ENCODE measurements at regions not wholly inside any gene's neighbourhood (a gene's known extent, or its start where the extent isn't known, plus 50 kb on each side); places are given as distances from the start of the nearest gene placed in this dataset.
"Not testable (repeated sequence)": the region's sequence is repeated elsewhere in the genome, so short reads cannot be mapped to it uniquely, and the experiment has no call there.

- H3K27ac ChIP-seq: no peak overlapping the region
- no peak for DNase-seq (ENCODE audit: low read depth, low spot score)
Observed at GRCh38 chr3:5348229-5348902, 160.9 kb downstream of the EDEM1 start.

DNA sequence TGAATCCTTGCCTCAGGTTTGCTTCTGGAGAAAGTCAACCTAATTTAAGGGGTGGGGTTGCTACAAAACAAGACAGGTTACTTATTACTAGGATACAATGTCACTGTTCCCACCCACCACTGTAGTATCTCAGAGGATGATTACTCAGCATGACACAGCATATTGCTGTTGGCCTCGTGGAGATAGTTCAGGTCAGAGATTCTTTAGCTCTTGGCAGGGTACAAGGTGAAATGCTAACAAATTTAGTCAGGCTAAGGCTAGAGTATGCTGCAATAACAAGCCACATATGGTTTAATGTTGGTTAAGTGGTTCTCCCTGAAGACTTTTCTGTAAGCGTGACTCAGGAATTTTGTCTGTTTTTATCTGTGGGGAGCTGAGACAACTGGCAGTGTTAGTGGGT, 161.8 kb downstream of the EDEM1 start:
- DNase-seq (ENCODE audit: low read depth, low spot score): no peak
- H3K27ac ChIP-seq: no peak overlapping the region

GRCh38 chr3:5357089-5357488, 169.6 kb downstream of the EDEM1 start:
- DNase-seq (ENCODE audit: low read depth, low spot score): no peak
- H3K27ac ChIP-seq: no peak overlapping the region

- no peak overlapping the region for H3K27ac ChIP-seq
- no peak for DNase-seq (ENCODE audit: low read depth, low spot score)
Observed at GRCh38 chr3:5358911-5359310, 171.4 kb downstream of the EDEM1 start.

- no peak overlapping the region for H3K27ac ChIP-seq
- no peak for DNase-seq (ENCODE audit: low read depth, low spot score)
Observed at GRCh38 chr3:5360453-5360852, 172.9 kb downstream of the EDEM1 start.

DNA sequence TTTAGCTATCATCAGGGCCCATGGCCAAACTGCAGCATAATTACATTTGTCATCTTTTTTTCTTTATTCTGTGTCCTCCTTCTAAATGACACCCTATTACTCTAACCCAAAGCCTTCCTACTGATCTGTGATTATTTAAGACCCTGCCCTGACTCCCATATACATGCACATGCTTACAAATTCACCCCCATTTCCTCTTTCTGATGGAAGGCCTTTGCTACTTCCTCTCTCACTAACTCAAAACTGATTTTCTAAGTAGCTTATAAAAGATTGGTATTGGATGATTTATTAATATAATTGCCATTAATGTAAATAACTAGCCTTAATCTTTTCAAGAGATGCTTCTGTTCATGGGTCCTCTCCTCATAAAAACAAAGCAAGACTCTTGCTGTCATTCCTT, 179.2 kb downstream of the EDEM1 start:
- no peak for DNase-seq (ENCODE audit: low read depth, low spot score)
- H3K27ac ChIP-seq: no peak overlapping the region

- not testable (repeated sequence) for H3K27ac ChIP-seq; DNase-seq (ENCODE audit: low read depth, low spot score)
Observed at GRCh38 chr3:5371555-5371954, 184.0 kb downstream of the EDEM1 start.

GRCh38 chr3:5376761-5377160, 189.3 kb downstream of the EDEM1 start:
- H3K27ac ChIP-seq: no peak overlapping the region
- peak; percentile 18 for DNase-seq (ENCODE audit: low read depth, low spot score)

- DNase-seq (ENCODE audit: low read depth, low spot score): not testable (repeated sequence)
Observed at GRCh38 chr3:5379266-5379665, 191.8 kb downstream of the EDEM1 start.

DNA sequence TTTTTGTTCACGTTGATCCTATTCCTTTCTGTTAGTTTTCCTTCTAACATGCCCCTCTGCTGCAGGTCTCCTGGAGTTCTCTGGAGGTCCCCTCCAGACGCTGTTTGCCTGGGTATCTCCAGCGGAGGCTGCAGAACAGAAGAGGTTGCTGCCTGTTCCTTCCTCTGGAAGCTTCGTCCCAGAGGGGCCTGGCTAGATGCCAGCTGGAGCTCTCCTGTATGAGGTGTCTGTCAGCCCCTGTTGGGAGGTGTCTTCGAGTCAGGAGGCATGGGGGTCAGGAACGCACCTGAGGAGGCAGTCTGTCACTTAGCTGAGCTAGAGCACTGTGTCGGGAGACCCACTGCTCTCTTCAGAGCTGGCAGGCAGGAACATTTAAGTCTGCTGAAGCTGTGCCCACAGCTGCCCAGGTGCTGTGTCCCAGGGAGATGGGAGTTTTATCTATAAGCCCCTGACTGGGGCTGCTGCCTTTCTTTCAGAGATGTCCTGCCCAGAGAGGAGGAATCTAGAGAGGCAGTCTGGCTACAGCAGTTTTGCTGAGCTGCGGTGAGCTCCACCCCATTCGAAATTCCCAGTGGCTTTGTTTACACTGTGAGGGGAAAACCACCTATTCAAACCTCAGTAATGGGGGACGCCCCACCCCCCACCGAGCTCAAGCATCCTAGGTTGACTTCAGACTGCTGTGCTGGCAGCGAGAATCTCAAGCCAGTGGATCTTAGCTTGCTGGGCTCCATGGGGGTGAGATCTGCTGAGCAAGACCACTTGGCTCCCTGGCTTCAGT, 196.2 kb downstream of the EDEM1 start:
- not testable (repeated sequence) for H3K27ac ChIP-seq; DNase-seq (ENCODE audit: low read depth, low spot score)

More at GRCh38 chr3:5379266-5379665, 191.8 kb downstream of the EDEM1 start:
- not testable (repeated sequence) for H3K27ac ChIP-seq

DNA sequence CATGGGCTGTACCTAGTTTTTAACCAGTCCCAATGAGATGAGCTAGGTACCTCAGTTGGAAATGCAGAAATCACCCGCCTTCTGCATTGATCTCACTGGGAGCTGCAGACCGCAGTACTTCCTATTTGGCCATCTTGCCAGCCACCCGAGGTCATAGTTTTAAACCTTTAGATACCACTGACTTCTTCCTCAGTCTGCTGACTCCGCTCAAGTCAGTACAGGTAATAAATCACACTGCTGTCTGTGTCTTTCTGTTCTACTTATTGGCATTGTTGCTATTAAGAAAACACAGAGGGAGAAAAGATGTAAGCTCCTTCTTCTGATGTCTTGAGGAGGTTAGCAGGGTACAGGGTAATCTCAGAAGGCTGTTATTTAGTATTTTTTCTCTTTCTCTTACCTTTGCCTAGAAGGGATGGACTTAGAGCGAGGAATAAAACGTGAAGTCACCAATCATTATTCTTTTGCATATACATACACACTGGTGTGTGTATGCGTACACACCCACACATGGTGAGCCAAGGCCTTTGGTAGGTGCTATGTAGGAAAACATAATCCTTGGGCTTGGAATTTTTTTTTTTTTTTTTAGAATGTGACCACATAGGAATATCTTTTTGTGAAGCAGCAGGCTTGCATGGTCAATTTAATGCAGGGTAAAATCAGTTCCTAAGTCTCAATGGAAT, 197.2 kb downstream of the EDEM1 start:
- no peak overlapping the region for H3K27ac ChIP-seq
- DNase-seq (ENCODE audit: low read depth, low spot score): no peak

DNA sequence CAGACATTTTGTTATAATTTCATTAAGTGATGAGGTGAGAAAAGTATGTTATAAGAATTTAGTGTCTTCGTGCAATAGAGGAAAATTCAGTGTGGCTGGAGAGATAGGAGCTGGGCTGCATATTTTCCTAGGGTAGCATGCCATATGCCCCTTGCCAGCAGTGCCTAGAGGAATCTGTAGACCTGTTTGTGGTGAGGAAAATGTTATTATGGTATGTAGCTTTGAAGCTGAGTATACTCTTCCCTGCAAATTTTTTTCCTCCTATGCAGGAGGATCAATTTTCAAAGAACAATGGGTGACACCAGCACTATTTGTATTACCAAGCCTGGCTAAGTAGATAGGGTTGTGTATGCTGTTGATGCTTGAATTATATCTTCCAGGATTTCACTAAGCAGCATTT, 200.6 kb downstream of the EDEM1 start:
- H3K27ac ChIP-seq: peak overlapping the region; percentile 85
- DNase-seq (ENCODE audit: low read depth, low spot score): no peak

DNA sequence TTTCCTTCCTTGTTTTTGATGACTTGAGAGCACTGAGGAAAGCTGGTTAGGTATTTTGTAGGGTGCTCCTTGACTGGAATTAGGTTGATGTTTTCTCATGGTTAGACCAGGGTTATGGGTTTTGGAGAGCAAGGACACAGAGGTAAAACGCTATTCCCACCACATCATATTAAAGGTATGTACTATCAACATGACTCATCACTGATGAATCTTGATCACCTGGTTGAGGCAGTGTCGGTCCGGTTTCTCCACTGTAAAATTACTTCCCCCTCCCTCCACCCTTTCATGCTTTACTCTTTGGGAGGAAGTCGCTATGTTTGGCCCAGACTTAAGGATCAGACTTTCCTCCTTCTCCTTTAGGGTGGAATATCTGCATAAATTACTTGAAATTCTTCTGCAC, 201.6 kb downstream of the EDEM1 start:
- DNase-seq (ENCODE audit: low read depth, low spot score): peak; percentile 72
- H3K27ac ChIP-seq: peak overlapping the region; percentile 85

- H3K27ac ChIP-seq: peak overlapping the region; percentile 85
- no peak for DNase-seq (ENCODE audit: low read depth, low spot score)
Observed at GRCh38 chr3:5390221-5390620, 202.7 kb downstream of the EDEM1 start.

DNA sequence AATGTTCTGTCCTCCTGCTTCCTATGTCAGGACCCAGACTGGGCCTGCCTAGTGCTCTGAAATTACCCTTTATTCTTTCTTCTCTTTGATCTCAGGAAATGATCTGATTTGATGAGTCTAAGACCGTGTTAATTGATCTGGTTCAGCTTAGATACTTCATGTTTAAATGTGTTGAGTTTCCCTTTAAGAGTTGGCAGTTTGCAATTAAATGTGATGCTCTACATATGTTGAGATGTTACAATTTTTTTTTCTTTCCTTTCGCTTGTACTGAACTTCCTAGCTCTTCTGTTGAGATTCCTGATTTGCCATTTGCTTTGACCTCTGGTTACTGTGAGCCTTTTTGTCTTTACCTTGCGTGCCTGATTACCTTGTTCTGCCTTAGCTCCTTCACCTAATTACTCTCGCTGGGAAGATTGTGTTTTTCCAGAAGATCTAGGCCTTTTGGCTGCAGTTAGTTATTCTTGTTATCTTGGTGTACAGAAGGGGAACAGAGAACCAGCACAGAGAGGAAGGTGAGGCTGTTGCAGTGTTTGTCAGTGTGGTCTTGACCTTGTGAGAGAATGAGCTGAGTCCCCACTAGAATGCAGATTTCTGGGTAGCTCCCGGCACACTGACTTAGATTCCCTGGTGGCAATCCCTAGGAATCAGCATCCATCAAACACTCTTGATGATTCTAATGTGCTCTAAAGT, 203.6 kb downstream of the EDEM1 start:
- no peak for DNase-seq (ENCODE audit: low read depth, low spot score)
- H3K27ac ChIP-seq: no peak overlapping the region

DNA sequence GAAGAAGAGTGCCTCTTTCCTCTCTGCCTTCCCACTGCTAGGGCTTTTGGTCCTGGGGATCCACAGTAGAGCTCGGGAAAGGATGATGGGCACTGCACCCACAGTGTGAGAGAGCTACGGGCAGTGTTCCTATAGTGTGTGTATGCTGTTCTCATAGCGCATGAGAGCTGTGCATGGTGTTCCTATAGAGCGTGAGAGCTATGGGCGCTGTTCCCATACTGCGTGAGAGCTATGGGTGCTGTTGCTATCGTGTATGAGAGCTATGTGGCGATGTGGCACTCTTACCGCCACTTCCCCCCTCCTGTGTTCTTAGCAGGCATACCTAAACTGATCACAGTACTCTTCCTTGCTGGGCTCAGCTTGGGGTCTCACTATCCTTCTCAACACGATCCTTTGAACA, 213.5 kb downstream of the EDEM1 start:
- H3K27ac ChIP-seq: no peak overlapping the region
- no peak for DNase-seq (ENCODE audit: low read depth, low spot score)

GRCh38 chr3:5404718-5405117, 217.2 kb downstream of the EDEM1 start:
- H3K27ac ChIP-seq: no peak overlapping the region
- no peak for DNase-seq (ENCODE audit: low read depth, low spot score)

GRCh38 chr3:5411786-5412185, 224.3 kb downstream of the EDEM1 start:
- DNase-seq (ENCODE audit: low read depth, low spot score): no peak
- no peak overlapping the region for H3K27ac ChIP-seq

DNA sequence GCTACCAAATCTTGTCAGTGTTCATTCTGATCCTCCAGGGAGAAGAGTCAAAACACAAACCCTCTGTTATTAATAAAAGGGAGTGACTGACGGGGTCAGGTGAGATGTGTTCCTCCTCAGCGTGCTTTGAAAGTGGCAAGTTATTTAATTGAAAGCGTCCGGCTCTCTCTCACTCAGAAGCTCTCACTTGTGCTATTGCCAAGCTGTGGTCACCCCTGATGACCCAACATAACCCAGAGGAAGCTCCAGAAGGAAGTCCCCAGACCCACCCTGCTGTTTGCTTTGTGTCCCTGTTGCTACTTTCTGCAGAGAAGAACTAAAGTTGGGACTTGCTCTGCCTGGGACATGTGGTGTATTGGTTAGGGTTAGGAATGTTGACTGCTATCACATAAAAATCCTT, 235.6 kb downstream of the EDEM1 start:
- DNase-seq (ENCODE audit: low read depth, low spot score): no peak

DNA sequence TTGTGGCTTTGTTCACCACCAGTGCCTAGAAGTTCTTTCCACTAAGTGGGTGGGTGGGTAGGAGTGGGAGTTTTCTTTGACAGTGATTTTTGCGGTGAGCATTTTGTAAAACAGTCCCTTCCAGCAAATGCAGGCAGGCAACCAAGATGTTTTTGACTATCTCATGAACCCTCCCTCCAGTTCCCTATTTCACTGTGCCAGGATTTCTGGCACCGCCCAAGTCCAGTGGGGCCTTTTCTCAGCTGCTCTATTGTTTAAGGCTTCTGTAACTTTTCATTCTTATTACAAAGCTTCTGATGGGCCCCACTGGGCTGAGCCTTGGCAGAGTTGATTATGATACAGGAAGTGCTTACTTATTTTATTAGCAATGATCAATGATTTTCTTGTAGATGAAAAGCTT, 236.0 kb downstream of the EDEM1 start:
- no peak for DNase-seq (ENCODE audit: low read depth, low spot score)
- H3K27ac ChIP-seq: no peak overlapping the region

More for the DNA sequence above, 235.6 kb downstream of the EDEM1 start:
- H3K27ac ChIP-seq: no peak overlapping the region

- no peak overlapping the region for H3K27ac ChIP-seq
- DNase-seq (ENCODE audit: low read depth, low spot score): no peak
Observed at GRCh38 chr3:5425371-5425770, 237.9 kb downstream of the EDEM1 start.
